Lower leg skin (tissue), 3 donors: ENCODE measurements at regions not wholly inside any gene's neighbourhood (a gene's known extent, or its start where the extent isn't known, plus 50 kb on each side); places are given as distances from the start of the nearest gene placed in this dataset.

Source experiments
- CTCF ChIP-seq, 3 donors: fragments of 450-650 bp; IDR thresholded peaks; one replicate each; pipeline ENCODE4 v1.5.1; 2016; ENCODE audit warnings: antibody characterized with exemption in 3 of 3, mild to moderate bottlenecking in 3 of 3, moderate library complexity in 2 of 3
- POLR2A ChIP-seq, 2 donors: fragments of 450-650 bp; IDR thresholded peaks; one replicate each; pipeline ENCODE4 v1.6.1; 2016 to 2017; ENCODE audit warnings: antibody characterized with exemption in 2 of 2, mild to moderate bottlenecking in 1 of 2, moderate library complexity in 1 of 2

- no peak for TF ChIP-seq CTCF (IDR thresholded peaks at IDR 0.05)
- no peak for TF ChIP-seq POLR2A (IDR thresholded peaks at IDR 0.05)
Measured at GRCh38 chr9:12878351-12878978, 103.6 kb downstream of the LURAP1L start.
